ENCODE measurements at regions not wholly inside any gene's neighbourhood (a gene's known extent, or its start where the extent isn't known, plus 50 kb on each side); places are given as distances from the start of the nearest gene placed in this dataset.
A peak's percentile ranks its signal among the peaks of the same experiment; 100 is the strongest.
"Not testable (repeated sequence)": the region's sequence is repeated elsewhere in the genome, so short reads cannot be mapped to it uniquely, and the experiment has no call there.

- H3K27ac Mint-ChIP-seq, H3K27me3 Mint-ChIP-seq, H3K9me3 Mint-ChIP-seq, DNase-seq, H3K4me3 Mint-ChIP-seq, H3K36me3 Mint-ChIP-seq: not testable (repeated sequence)
- H3K4me1 Mint-ChIP-seq: peaks cover 31% of the 10 kb centered on the region
Observed at GRCh38 chr22:22756551-22757201, 112.3 kb downstream of the GGTLC2 start.

DNA sequence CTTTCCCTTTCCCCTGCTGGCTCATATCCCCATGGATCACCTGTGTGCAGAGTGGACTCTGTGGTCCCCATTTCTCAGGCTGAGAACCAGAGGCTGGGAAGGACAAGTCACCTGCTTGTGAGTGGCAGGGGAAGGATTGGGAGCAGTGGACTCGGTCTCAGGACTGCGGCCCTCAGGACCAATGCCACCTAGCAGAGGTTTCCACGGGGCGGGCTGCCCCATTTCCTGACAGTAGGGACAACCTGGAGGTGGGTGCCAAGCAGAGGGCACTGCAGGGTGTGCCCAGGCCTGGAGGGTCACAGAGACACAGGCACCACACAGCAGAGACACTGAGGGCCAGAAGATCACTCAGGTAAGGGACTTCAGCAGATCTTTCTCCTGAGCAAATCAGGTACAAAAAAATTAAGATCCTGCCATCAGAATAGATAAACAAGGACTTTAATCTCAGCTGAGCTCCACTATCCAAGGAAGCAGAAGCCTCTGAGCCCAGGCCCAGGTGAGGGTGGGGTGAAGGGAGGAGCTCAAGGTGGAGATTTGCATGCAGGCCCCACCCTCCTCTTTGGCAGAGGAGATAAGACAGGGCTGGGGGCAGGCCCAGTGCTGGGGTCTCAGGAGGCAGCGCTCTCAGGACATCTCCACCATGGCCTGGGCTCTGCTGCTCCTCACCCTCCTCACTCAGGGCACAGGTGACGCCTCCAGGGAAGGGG is 113.8 kb downstream of the GGTLC2 start:
- not testable (repeated sequence) for H3K27ac Mint-ChIP-seq, DNase-seq, H3K4me3 Mint-ChIP-seq, H3K9me3 Mint-ChIP-seq, H3K27me3 Mint-ChIP-seq, H3K36me3 Mint-ChIP-seq
- H3K4me1 Mint-ChIP-seq: peaks cover 26% of the 10 kb centered on the region

- Mint-ChIP-seq H3K27me3 (no peaks in the 10 kb centered on the region), H3K9me3 (no peaks in the 10 kb centered on the region), H3K36me3 (no peaks in the 10 kb centered on the region), H3K4me3 (no peak overlapping the region), H3K27ac (no peak overlapping the region), H3K4me1 (peaks cover 24% of the 10 kb centered on the region)
- DNase-seq: no peak
Observed at GRCh38 chr22:22759371-22759770, 115.0 kb downstream of the GGTLC2 start.

DNA sequence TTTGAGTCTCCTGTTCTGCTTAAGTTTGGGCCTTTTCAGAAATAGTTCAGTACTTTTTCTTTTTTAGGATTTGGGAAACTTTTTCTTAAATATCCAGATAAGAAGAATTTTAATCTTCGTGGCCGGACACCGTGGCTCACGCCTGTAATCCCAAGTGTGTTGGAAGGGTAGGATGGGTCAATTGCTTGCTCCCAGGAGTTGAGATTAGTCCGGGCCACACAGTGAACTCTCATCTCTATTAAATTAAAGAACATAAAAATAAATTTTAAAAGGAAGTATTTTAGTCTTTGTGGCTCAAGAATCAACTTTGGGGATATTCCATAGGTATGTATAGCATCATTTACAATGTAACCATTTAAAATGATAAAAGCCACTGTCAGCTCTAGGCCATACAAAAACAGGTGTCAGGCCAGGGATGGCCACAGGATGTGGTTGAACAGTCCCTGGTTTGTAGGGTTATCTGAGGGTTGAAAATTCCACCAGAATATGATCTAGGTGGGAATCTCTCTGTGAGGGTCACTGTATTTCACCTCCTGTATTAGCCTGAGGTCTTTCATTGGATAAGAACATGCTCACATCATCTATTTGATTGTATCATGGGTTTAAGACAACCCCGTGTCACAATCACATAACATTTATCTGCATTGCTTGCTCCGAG is 115.6 kb downstream of the GGTLC2 start:
- H3K4me3 Mint-ChIP-seq: no peak overlapping the region
- no peak for DNase-seq

DNA sequence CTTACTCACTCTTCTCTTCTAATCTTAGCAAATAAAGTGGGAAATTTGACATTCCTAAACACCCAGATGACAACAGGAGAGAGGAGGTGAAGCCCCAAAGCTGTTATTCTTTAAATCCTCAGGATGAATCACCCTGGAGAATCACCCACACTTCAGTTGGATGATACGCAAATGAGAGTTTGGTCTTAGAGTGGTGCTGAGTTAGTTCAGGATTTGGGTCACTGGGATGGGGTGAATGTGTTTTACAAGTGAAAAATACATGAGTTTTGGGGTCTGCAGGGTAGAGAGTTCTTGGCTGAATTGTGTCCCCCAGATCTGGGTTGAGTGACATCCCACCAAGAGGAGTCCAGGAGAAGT is 117.2 kb downstream of the GGTLC2 start:
- no peaks in the 10 kb centered on the region for H3K27me3 Mint-ChIP-seq
- no peak overlapping the region for H3K4me3 Mint-ChIP-seq
- no peaks in the 10 kb centered on the region for H3K9me3 Mint-ChIP-seq
- H3K36me3 Mint-ChIP-seq: no peaks in the 10 kb centered on the region
- no peak for DNase-seq
- H3K4me1 Mint-ChIP-seq: peaks cover 15% of the 10 kb centered on the region
- no peak overlapping the region for H3K27ac Mint-ChIP-seq

More for the DNA sequence above, 115.6 kb downstream of the GGTLC2 start:
- Mint-ChIP-seq H3K9me3 (no peaks in the 10 kb centered on the region), H3K36me3 (no peaks in the 10 kb centered on the region), H3K27me3 (no peaks in the 10 kb centered on the region), H3K27ac (no peak overlapping the region), H3K4me1 (peaks cover 24% of the 10 kb centered on the region)

- no peaks in the 10 kb centered on the region for H3K27me3 Mint-ChIP-seq
- DNase-seq: no peak
- H3K36me3 Mint-ChIP-seq: no peaks in the 10 kb centered on the region
- peaks cover 10% of the 10 kb centered on the region for H3K4me1 Mint-ChIP-seq
- no peak overlapping the region for H3K27ac Mint-ChIP-seq
- no peaks in the 10 kb centered on the region for H3K9me3 Mint-ChIP-seq
- H3K4me3 Mint-ChIP-seq: no peak overlapping the region
Observed at GRCh38 chr22:22761963-22762772, 117.8 kb downstream of the GGTLC2 start.

GRCh38 chr22:22763512-22763911 is 119.1 kb downstream of the GGTLC2 start:
- H3K4me3 Mint-ChIP-seq: no peak overlapping the region
- DNase-seq: no peak
- no peaks in the 10 kb centered on the region for H3K36me3 Mint-ChIP-seq
- no peak overlapping the region for H3K27ac Mint-ChIP-seq
- peaks cover 6% of the 10 kb centered on the region for H3K27me3 Mint-ChIP-seq
- peaks cover 6% of the 10 kb centered on the region for H3K4me1 Mint-ChIP-seq
- no peaks in the 10 kb centered on the region for H3K9me3 Mint-ChIP-seq

- peaks cover 12% of the 10 kb centered on the region for H3K27me3 Mint-ChIP-seq
- no peak overlapping the region for H3K27ac Mint-ChIP-seq
- no peak overlapping the region for H3K4me3 Mint-ChIP-seq
- H3K4me1 Mint-ChIP-seq: peaks cover 5% of the 10 kb centered on the region
- no peaks in the 10 kb centered on the region for H3K9me3 Mint-ChIP-seq
- no peak for DNase-seq
- H3K36me3 Mint-ChIP-seq: no peaks in the 10 kb centered on the region
Observed at GRCh38 chr22:22764085-22764484, 119.7 kb downstream of the GGTLC2 start.

DNA sequence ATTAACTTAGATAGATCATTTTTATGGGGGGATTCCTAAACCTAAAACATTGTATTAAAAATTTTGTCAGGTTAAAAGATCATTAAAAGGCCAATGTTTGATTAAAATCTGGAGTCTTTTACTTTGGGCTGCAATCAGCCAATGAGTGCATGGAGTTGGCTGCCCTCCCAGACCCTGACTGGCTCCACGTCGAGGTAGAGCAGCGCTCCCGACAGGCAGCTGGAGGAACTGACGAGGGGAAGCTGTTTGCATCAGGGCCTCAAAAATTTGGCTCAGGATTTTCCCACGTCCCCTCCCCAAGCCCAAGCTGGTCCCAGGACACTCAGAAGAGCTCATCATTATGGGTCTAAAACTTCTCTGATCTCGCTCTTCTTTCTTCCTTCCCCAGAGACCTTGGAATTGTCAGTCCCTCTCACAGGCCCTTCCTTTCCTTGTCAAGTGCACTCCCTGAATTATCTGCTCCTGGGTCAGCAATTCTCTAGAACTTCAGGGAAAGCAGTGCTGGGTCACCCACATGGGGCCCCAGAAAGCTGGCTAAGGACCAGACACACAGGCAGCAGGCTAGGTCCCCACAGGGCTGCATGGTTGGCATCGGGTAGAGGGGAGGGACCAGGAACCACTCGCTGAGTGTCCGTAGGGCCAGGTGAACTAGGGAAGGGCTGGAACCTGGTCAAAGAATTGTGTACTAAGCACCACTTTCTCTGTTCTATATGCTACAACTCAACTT is 119.6 kb upstream of the IGLL5 start:
- no peak for DNase-seq
- no peaks in the 10 kb centered on the region for H3K4me1 Mint-ChIP-seq
- H3K36me3 Mint-ChIP-seq: no peaks in the 10 kb centered on the region
- peaks cover 15% of the 10 kb centered on the region for H3K27me3 Mint-ChIP-seq
- no peak overlapping the region for H3K27ac Mint-ChIP-seq
- H3K4me3 Mint-ChIP-seq: no peak overlapping the region
- H3K9me3 Mint-ChIP-seq: no peaks in the 10 kb centered on the region

DNA sequence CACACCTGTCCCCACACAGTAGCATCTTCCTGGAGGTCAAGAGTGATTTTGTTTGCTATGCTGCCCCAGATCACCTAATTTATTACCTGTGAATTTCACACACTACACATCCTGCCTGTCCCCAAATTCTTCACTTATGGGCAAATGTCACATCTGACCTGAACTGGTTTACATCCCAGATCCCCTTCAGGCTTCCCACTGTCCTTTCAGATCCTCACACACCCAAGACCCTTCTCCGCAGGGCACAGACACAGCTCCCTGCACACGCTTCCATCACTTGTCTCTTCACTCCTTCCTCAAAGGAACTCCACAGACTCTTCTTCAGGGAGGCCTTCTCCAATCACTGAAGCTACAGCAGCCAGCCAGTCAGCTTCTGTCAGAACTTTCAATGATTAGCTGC is 118.7 kb upstream of the IGLL5 start:
- Mint-ChIP-seq H3K27ac (no peak overlapping the region), H3K9me3 (no peaks in the 10 kb centered on the region), H3K4me3 (no peak overlapping the region), H3K4me1 (no peaks in the 10 kb centered on the region), H3K27me3 (peaks cover 15% of the 10 kb centered on the region), H3K36me3 (no peaks in the 10 kb centered on the region)
- no peak for DNase-seq

- H3K27ac Mint-ChIP-seq: no peak overlapping the region
- H3K4me1 Mint-ChIP-seq: peaks cover under 1% of the 10 kb centered on the region
- no peaks in the 10 kb centered on the region for H3K9me3 Mint-ChIP-seq
- no peak overlapping the region for H3K4me3 Mint-ChIP-seq
- DNase-seq: no peak
- H3K36me3 Mint-ChIP-seq: no peaks in the 10 kb centered on the region
- peaks cover 15% of the 10 kb centered on the region for H3K27me3 Mint-ChIP-seq
Observed at GRCh38 chr22:22769434-22770279, 118.0 kb upstream of the IGLL5 start.

- Mint-ChIP-seq H3K4me3 (no peak overlapping the region), H3K27ac (no peak overlapping the region), H3K36me3 (no peaks in the 10 kb centered on the region), H3K27me3 (peaks cover 15% of the 10 kb centered on the region), H3K9me3 (no peaks in the 10 kb centered on the region), H3K4me1 (peaks cover 1% of the 10 kb centered on the region)
- peak; percentile 31 for DNase-seq
Observed at GRCh38 chr22:22770280-22770871, 117.2 kb upstream of the IGLL5 start.

DNA sequence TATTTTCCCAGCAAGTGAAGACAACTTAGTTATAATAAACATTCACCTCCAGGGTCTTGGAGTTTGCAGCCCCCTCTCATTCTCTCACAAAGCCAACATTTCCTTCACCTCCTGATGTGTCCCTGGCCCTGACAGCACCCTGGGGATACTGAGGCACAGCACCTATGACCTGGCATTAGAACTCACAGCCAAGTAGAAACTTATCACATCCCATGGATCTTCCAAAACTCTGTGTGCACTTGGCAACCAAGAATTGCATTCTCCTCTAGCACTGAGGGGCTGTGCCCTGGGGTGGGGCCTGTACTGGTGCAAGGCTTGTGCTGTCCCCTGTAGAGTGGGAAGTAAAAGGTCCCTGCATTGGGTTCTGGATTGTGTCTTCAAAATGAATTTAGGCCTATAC is 116.7 kb upstream of the IGLL5 start:
- no peaks in the 10 kb centered on the region for H3K9me3 Mint-ChIP-seq
- H3K4me3 Mint-ChIP-seq: no peak overlapping the region
- no peaks in the 10 kb centered on the region for H3K36me3 Mint-ChIP-seq
- H3K4me1 Mint-ChIP-seq: peaks cover 1% of the 10 kb centered on the region
- no peak overlapping the region for H3K27ac Mint-ChIP-seq
- peaks cover 15% of the 10 kb centered on the region for H3K27me3 Mint-ChIP-seq
- DNase-seq: no peak
